ENCODE measurements at regions not wholly inside any gene's neighbourhood (a gene's known extent, or its start where the extent isn't known, plus 50 kb on each side); places are given as distances from the start of the nearest gene placed in this dataset.

GRCh38 chr5:61828856-61829255 lies 477.1 kb upstream of the KIF2A start:
- Histone ChIP-seq H3K4me3 (ENCODE audit: low read length in 2 of 2) (no peak overlapping the region), H3K36me3 (ENCODE audit: control insufficient read depth in 2 of 2, insufficient read depth in 2 of 2, low read length in 2 of 2) (no peaks in the 10 kb centered on the region), H3K9ac (ENCODE audit: low read depth in 1 of 2, low read length in 2 of 2) (no peak overlapping the region), H3K4me1 (ENCODE audit: control insufficient read depth in 2 of 2, insufficient read depth in 2 of 2, low read length in 2 of 2) (no peaks in the 10 kb centered on the region), H3K27ac (ENCODE audit: low read depth in 2 of 2, low read length in 2 of 2) (no peak overlapping the region), H3K27me3 (ENCODE audit: control insufficient read depth in 2 of 2, insufficient read depth in 2 of 2, low read length in 2 of 2) (peaks cover 0 to 2% of the 10 kb centered on the region in 2 donors), H3K9me3 (ENCODE audit: control insufficient read depth in 2 of 2, low read length in 2 of 2) (no peaks in the 10 kb centered on the region)

GRCh38 chr5:61831736-61832135 lies 474.3 kb upstream of the KIF2A start:
- Histone ChIP-seq H3K9ac (ENCODE audit: low read depth in 1 of 2, low read length in 2 of 2) (no peak overlapping the region), H3K27me3 (ENCODE audit: control insufficient read depth in 2 of 2, insufficient read depth in 2 of 2, low read length in 2 of 2) (peaks cover 0 to 2% of the 10 kb centered on the region in 2 donors), H3K27ac (ENCODE audit: low read depth in 2 of 2, low read length in 2 of 2) (no peak overlapping the region), H3K9me3 (ENCODE audit: control insufficient read depth in 2 of 2, low read length in 2 of 2) (no peaks in the 10 kb centered on the region), H3K4me1 (ENCODE audit: control insufficient read depth in 2 of 2, insufficient read depth in 2 of 2, low read length in 2 of 2) (no peaks in the 10 kb centered on the region), H3K4me3 (ENCODE audit: low read length in 2 of 2) (no peak overlapping the region), H3K36me3 (ENCODE audit: control insufficient read depth in 2 of 2, insufficient read depth in 2 of 2, low read length in 2 of 2) (no peaks in the 10 kb centered on the region)

GRCh38 chr5:61837788-61838187 lies 468.2 kb upstream of the KIF2A start:
- Histone ChIP-seq H3K36me3 (ENCODE audit: control insufficient read depth in 2 of 2, insufficient read depth in 2 of 2, low read length in 2 of 2) (no peaks in the 10 kb centered on the region), H3K27ac (ENCODE audit: low read depth in 2 of 2, low read length in 2 of 2) (no peak overlapping the region), H3K4me3 (ENCODE audit: low read length in 2 of 2) (no peak overlapping the region), H3K9me3 (ENCODE audit: control insufficient read depth in 2 of 2, low read length in 2 of 2) (no peaks in the 10 kb centered on the region), H3K4me1 (ENCODE audit: control insufficient read depth in 2 of 2, insufficient read depth in 2 of 2, low read length in 2 of 2) (no peaks in the 10 kb centered on the region), H3K27me3 (ENCODE audit: control insufficient read depth in 2 of 2, insufficient read depth in 2 of 2, low read length in 2 of 2) (no peaks in the 10 kb centered on the region), H3K9ac (ENCODE audit: low read depth in 1 of 2, low read length in 2 of 2) (no peak overlapping the region)

- Histone ChIP-seq H3K27ac (ENCODE audit: low read depth in 2 of 2, low read length in 2 of 2) (no peak overlapping the region), H3K27me3 (ENCODE audit: control insufficient read depth in 2 of 2, insufficient read depth in 2 of 2, low read length in 2 of 2) (no peaks in the 10 kb centered on the region), H3K4me3 (ENCODE audit: low read length in 2 of 2) (no peak overlapping the region), H3K36me3 (ENCODE audit: control insufficient read depth in 2 of 2, insufficient read depth in 2 of 2, low read length in 2 of 2) (no peaks in the 10 kb centered on the region), H3K9me3 (ENCODE audit: control insufficient read depth in 2 of 2, low read length in 2 of 2) (no peaks in the 10 kb centered on the region), H3K9ac (ENCODE audit: low read depth in 1 of 2, low read length in 2 of 2) (no peak overlapping the region), H3K4me1 (ENCODE audit: control insufficient read depth in 2 of 2, insufficient read depth in 2 of 2, low read length in 2 of 2) (no peaks in the 10 kb centered on the region)
Measured at GRCh38 chr5:61840361-61840760, 465.6 kb upstream of the KIF2A start.

- H3K27me3 ChIP-seq (ENCODE audit: control insufficient read depth in 2 of 2, insufficient read depth in 2 of 2, low read length in 2 of 2): no peaks in the 10 kb centered on the region
- H3K4me1 ChIP-seq (ENCODE audit: control insufficient read depth in 2 of 2, insufficient read depth in 2 of 2, low read length in 2 of 2): no peaks in the 10 kb centered on the region
- H3K36me3 ChIP-seq (ENCODE audit: control insufficient read depth in 2 of 2, insufficient read depth in 2 of 2, low read length in 2 of 2): no peaks in the 10 kb centered on the region
- H3K9ac ChIP-seq (ENCODE audit: low read depth in 1 of 2, low read length in 2 of 2): no peak overlapping the region
- no peak overlapping the region for H3K4me3 ChIP-seq (ENCODE audit: low read length in 2 of 2)
- H3K27ac ChIP-seq (ENCODE audit: low read depth in 2 of 2, low read length in 2 of 2): no peak overlapping the region
- H3K9me3 ChIP-seq (ENCODE audit: control insufficient read depth in 2 of 2, low read length in 2 of 2): no peaks in the 10 kb centered on the region
Measured at GRCh38 chr5:61842840-61843239, 463.2 kb upstream of the KIF2A start.

GRCh38 chr5:61850696-61851095 lies 455.3 kb upstream of the KIF2A start:
- Histone ChIP-seq H3K27me3 (ENCODE audit: control insufficient read depth in 2 of 2, insufficient read depth in 2 of 2, low read length in 2 of 2) (no peaks in the 10 kb centered on the region), H3K9ac (ENCODE audit: low read depth in 1 of 2, low read length in 2 of 2) (no peak overlapping the region), H3K4me3 (ENCODE audit: low read length in 2 of 2) (no peak overlapping the region), H3K9me3 (ENCODE audit: control insufficient read depth in 2 of 2, low read length in 2 of 2) (no peaks in the 10 kb centered on the region), H3K4me1 (ENCODE audit: control insufficient read depth in 2 of 2, insufficient read depth in 2 of 2, low read length in 2 of 2) (no peaks in the 10 kb centered on the region), H3K27ac (ENCODE audit: low read depth in 2 of 2, low read length in 2 of 2) (no peak overlapping the region), H3K36me3 (ENCODE audit: control insufficient read depth in 2 of 2, insufficient read depth in 2 of 2, low read length in 2 of 2) (no peaks in the 10 kb centered on the region)

- Histone ChIP-seq H3K9ac (ENCODE audit: low read depth in 1 of 2, low read length in 2 of 2) (no peak overlapping the region), H3K4me1 (ENCODE audit: control insufficient read depth in 2 of 2, insufficient read depth in 2 of 2, low read length in 2 of 2) (no peaks in the 10 kb centered on the region), H3K27me3 (ENCODE audit: control insufficient read depth in 2 of 2, insufficient read depth in 2 of 2, low read length in 2 of 2) (no peaks in the 10 kb centered on the region), H3K4me3 (ENCODE audit: low read length in 2 of 2) (no peak overlapping the region), H3K9me3 (ENCODE audit: control insufficient read depth in 2 of 2, low read length in 2 of 2) (no peaks in the 10 kb centered on the region), H3K36me3 (ENCODE audit: control insufficient read depth in 2 of 2, insufficient read depth in 2 of 2, low read length in 2 of 2) (no peaks in the 10 kb centered on the region), H3K27ac (ENCODE audit: low read depth in 2 of 2, low read length in 2 of 2) (no peak overlapping the region)
Measured at GRCh38 chr5:61854531-61854930, 451.5 kb upstream of the KIF2A start.

- no peak overlapping the region for H3K27ac ChIP-seq (ENCODE audit: low read depth in 2 of 2, low read length in 2 of 2)
- H3K9me3 ChIP-seq (ENCODE audit: control insufficient read depth in 2 of 2, low read length in 2 of 2): no peaks in the 10 kb centered on the region
- H3K4me1 ChIP-seq (ENCODE audit: control insufficient read depth in 2 of 2, insufficient read depth in 2 of 2, low read length in 2 of 2): no peaks in the 10 kb centered on the region
- no peak overlapping the region for H3K4me3 ChIP-seq (ENCODE audit: low read length in 2 of 2)
- H3K9ac ChIP-seq (ENCODE audit: low read depth in 1 of 2, low read length in 2 of 2): no peak overlapping the region
- H3K27me3 ChIP-seq (ENCODE audit: control insufficient read depth in 2 of 2, insufficient read depth in 2 of 2, low read length in 2 of 2): no peaks in the 10 kb centered on the region
- no peaks in the 10 kb centered on the region for H3K36me3 ChIP-seq (ENCODE audit: control insufficient read depth in 2 of 2, insufficient read depth in 2 of 2, low read length in 2 of 2)
Measured at GRCh38 chr5:61860978-61861377, 445.0 kb upstream of the KIF2A start.

GRCh38 chr5:61866930-61867329 lies 439.1 kb upstream of the KIF2A start:
- no peak overlapping the region for H3K4me3 ChIP-seq (ENCODE audit: low read length in 2 of 2)
- H3K9me3 ChIP-seq (ENCODE audit: control insufficient read depth in 2 of 2, low read length in 2 of 2): no peaks in the 10 kb centered on the region
- H3K9ac ChIP-seq (ENCODE audit: low read depth in 1 of 2, low read length in 2 of 2): no peak overlapping the region
- no peak overlapping the region for H3K27ac ChIP-seq (ENCODE audit: low read depth in 2 of 2, low read length in 2 of 2)
- H3K36me3 ChIP-seq (ENCODE audit: control insufficient read depth in 2 of 2, insufficient read depth in 2 of 2, low read length in 2 of 2): no peaks in the 10 kb centered on the region
- no peaks in the 10 kb centered on the region for H3K4me1 ChIP-seq (ENCODE audit: control insufficient read depth in 2 of 2, insufficient read depth in 2 of 2, low read length in 2 of 2)
- H3K27me3 ChIP-seq (ENCODE audit: control insufficient read depth in 2 of 2, insufficient read depth in 2 of 2, low read length in 2 of 2): no peaks in the 10 kb centered on the region

- no peak overlapping the region for H3K27ac ChIP-seq (ENCODE audit: low read depth in 2 of 2, low read length in 2 of 2)
- no peaks in the 10 kb centered on the region for H3K9me3 ChIP-seq (ENCODE audit: control insufficient read depth in 2 of 2, low read length in 2 of 2)
- no peaks in the 10 kb centered on the region for H3K36me3 ChIP-seq (ENCODE audit: control insufficient read depth in 2 of 2, insufficient read depth in 2 of 2, low read length in 2 of 2)
- no peaks in the 10 kb centered on the region for H3K4me1 ChIP-seq (ENCODE audit: control insufficient read depth in 2 of 2, insufficient read depth in 2 of 2, low read length in 2 of 2)
- H3K9ac ChIP-seq (ENCODE audit: low read depth in 1 of 2, low read length in 2 of 2): no peak overlapping the region
- no peaks in the 10 kb centered on the region for H3K27me3 ChIP-seq (ENCODE audit: control insufficient read depth in 2 of 2, insufficient read depth in 2 of 2, low read length in 2 of 2)
- no peak overlapping the region for H3K4me3 ChIP-seq (ENCODE audit: low read length in 2 of 2)
Measured at GRCh38 chr5:61869333-61869732, 436.7 kb upstream of the KIF2A start.

- H3K27me3 ChIP-seq (ENCODE audit: control insufficient read depth in 2 of 2, insufficient read depth in 2 of 2, low read length in 2 of 2): no peaks in the 10 kb centered on the region
- no peaks in the 10 kb centered on the region for H3K4me1 ChIP-seq (ENCODE audit: control insufficient read depth in 2 of 2, insufficient read depth in 2 of 2, low read length in 2 of 2)
- no peaks in the 10 kb centered on the region for H3K36me3 ChIP-seq (ENCODE audit: control insufficient read depth in 2 of 2, insufficient read depth in 2 of 2, low read length in 2 of 2)
- H3K9ac ChIP-seq (ENCODE audit: low read depth in 1 of 2, low read length in 2 of 2): no peak overlapping the region
- no peak overlapping the region for H3K27ac ChIP-seq (ENCODE audit: low read depth in 2 of 2, low read length in 2 of 2)
- no peaks in the 10 kb centered on the region for H3K9me3 ChIP-seq (ENCODE audit: control insufficient read depth in 2 of 2, low read length in 2 of 2)
- H3K4me3 ChIP-seq (ENCODE audit: low read length in 2 of 2): no peak overlapping the region
Measured at GRCh38 chr5:61878471-61878870, 427.5 kb upstream of the KIF2A start.
